ENCODE measurements at regions not wholly inside any gene's neighbourhood (a gene's known extent, or its start where the extent isn't known, plus 50 kb on each side); places are given as distances from the start of the nearest gene placed in this dataset.

- Histone ChIP-seq H3K27me3 (ENCODE audit: control insufficient read depth, insufficient read depth, low read length) (no peaks in the 10 kb centered on the region), H3K27ac (ENCODE audit: low read length) (no peak overlapping the region), H3K4me1 (ENCODE audit: control insufficient read depth, insufficient read depth, low read length) (no peaks in the 10 kb centered on the region), H3K9me3 (ENCODE audit: control insufficient read depth, low read depth, low read length) (no peaks in the 10 kb centered on the region), H3K36me3 (ENCODE audit: control insufficient read depth, insufficient read depth, low read length) (no peaks in the 10 kb centered on the region), H3K4me3 (ENCODE audit: low read length) (no peak overlapping the region)
- DNase-seq: no peak
- no CpG with 5 or more reads among the region's 6 CpGs for WGBS (ENCODE audit: insufficient coverage, low lambda C conversion rate)
These were observed 170.2 kb upstream of the PRICKLE1 start for GRCh38 chr12:42759622-42760273.

GRCh38 chr12:42758806-42759205 lies 169.3 kb upstream of the PRICKLE1 start:
- WGBS (ENCODE audit: insufficient coverage, low lambda C conversion rate): no CpG with 5 or more reads among the region's 4 CpGs
- DNase-seq: no peak
- H3K27me3 ChIP-seq (ENCODE audit: control insufficient read depth, insufficient read depth, low read length): no peaks in the 10 kb centered on the region
- H3K4me3 ChIP-seq (ENCODE audit: low read length): no peak overlapping the region
- H3K36me3 ChIP-seq (ENCODE audit: control insufficient read depth, insufficient read depth, low read length): no peaks in the 10 kb centered on the region
- no peak overlapping the region for H3K27ac ChIP-seq (ENCODE audit: low read length)
- no peaks in the 10 kb centered on the region for H3K9me3 ChIP-seq (ENCODE audit: control insufficient read depth, low read depth, low read length)
- no peaks in the 10 kb centered on the region for H3K4me1 ChIP-seq (ENCODE audit: control insufficient read depth, insufficient read depth, low read length)

- H3K4me1 ChIP-seq (ENCODE audit: control insufficient read depth, insufficient read depth, low read length): no peaks in the 10 kb centered on the region
- H3K27me3 ChIP-seq (ENCODE audit: control insufficient read depth, insufficient read depth, low read length): no peaks in the 10 kb centered on the region
- H3K27ac ChIP-seq (ENCODE audit: low read length): no peak overlapping the region
- no CpG with 5 or more reads among the region's 8 CpGs for WGBS (ENCODE audit: insufficient coverage, low lambda C conversion rate)
- DNase-seq: no peak
- H3K36me3 ChIP-seq (ENCODE audit: control insufficient read depth, insufficient read depth, low read length): no peaks in the 10 kb centered on the region
- no peak overlapping the region for H3K4me3 ChIP-seq (ENCODE audit: low read length)
- no peaks in the 10 kb centered on the region for H3K9me3 ChIP-seq (ENCODE audit: control insufficient read depth, low read depth, low read length)
These were observed 168.1 kb upstream of the PRICKLE1 start for GRCh38 chr12:42757624-42758119.

GRCh38 chr12:42756841-42757623 lies 167.5 kb upstream of the PRICKLE1 start:
- H3K4me1 ChIP-seq (ENCODE audit: control insufficient read depth, insufficient read depth, low read length): no peaks in the 10 kb centered on the region
- H3K27ac ChIP-seq (ENCODE audit: low read length): no peak overlapping the region
- H3K36me3 ChIP-seq (ENCODE audit: control insufficient read depth, insufficient read depth, low read length): no peaks in the 10 kb centered on the region
- no CpG with 5 or more reads among the region's 9 CpGs for WGBS (ENCODE audit: insufficient coverage, low lambda C conversion rate)
- no peaks in the 10 kb centered on the region for H3K9me3 ChIP-seq (ENCODE audit: control insufficient read depth, low read depth, low read length)
- no peak overlapping the region for H3K4me3 ChIP-seq (ENCODE audit: low read length)
- H3K27me3 ChIP-seq (ENCODE audit: control insufficient read depth, insufficient read depth, low read length): no peaks in the 10 kb centered on the region
- DNase-seq: no peak

- DNase-seq: no peak
- no peak overlapping the region for H3K4me3 ChIP-seq (ENCODE audit: low read length)
- WGBS (ENCODE audit: insufficient coverage, low lambda C conversion rate): 90% methylated on average over 1 of the region's 1 CpG
- H3K4me1 ChIP-seq (ENCODE audit: control insufficient read depth, insufficient read depth, low read length): no peaks in the 10 kb centered on the region
- no peaks in the 10 kb centered on the region for H3K27me3 ChIP-seq (ENCODE audit: control insufficient read depth, insufficient read depth, low read length)
- H3K36me3 ChIP-seq (ENCODE audit: control insufficient read depth, insufficient read depth, low read length): no peaks in the 10 kb centered on the region
- peaks cover 7% of the 10 kb centered on the region for H3K9me3 ChIP-seq (ENCODE audit: control insufficient read depth, low read depth, low read length)
- no peak overlapping the region for H3K27ac ChIP-seq (ENCODE audit: low read length)
These were observed 160.8 kb upstream of the PRICKLE1 start for GRCh38 chr12:42750356-42750755.

- Histone ChIP-seq H3K27me3 (ENCODE audit: control insufficient read depth, insufficient read depth, low read length) (no peaks in the 10 kb centered on the region), H3K9me3 (ENCODE audit: control insufficient read depth, low read depth, low read length) (peaks cover 7% of the 10 kb centered on the region), H3K36me3 (ENCODE audit: control insufficient read depth, insufficient read depth, low read length) (no peaks in the 10 kb centered on the region), H3K4me3 (ENCODE audit: low read length) (no peak overlapping the region), H3K27ac (ENCODE audit: low read length) (no peak overlapping the region), H3K4me1 (ENCODE audit: control insufficient read depth, insufficient read depth, low read length) (no peaks in the 10 kb centered on the region)
- 100% methylated on average over 1 of the region's 1 CpG for WGBS (ENCODE audit: insufficient coverage, low lambda C conversion rate)
- DNase-seq: no peak
These were observed 159.7 kb upstream of the PRICKLE1 start for GRCh38 chr12:42749239-42749638.

GRCh38 chr12:42744539-42745182 lies 155.1 kb upstream of the PRICKLE1 start:
- DNase-seq: no peak
- no CpG with 5 or more reads among the region's 5 CpGs for WGBS (ENCODE audit: insufficient coverage, low lambda C conversion rate)

GRCh38 chr12:42742716-42743115 lies 153.2 kb upstream of the PRICKLE1 start:
- Histone ChIP-seq H3K27me3 (ENCODE audit: control insufficient read depth, insufficient read depth, low read length) (peaks cover 2% of the 10 kb centered on the region), H3K9me3 (ENCODE audit: control insufficient read depth, low read depth, low read length) (peaks cover 7% of the 10 kb centered on the region), H3K4me3 (ENCODE audit: low read length) (no peak overlapping the region), H3K27ac (ENCODE audit: low read length) (no peak overlapping the region), H3K4me1 (ENCODE audit: control insufficient read depth, insufficient read depth, low read length) (no peaks in the 10 kb centered on the region), H3K36me3 (ENCODE audit: control insufficient read depth, insufficient read depth, low read length) (no peaks in the 10 kb centered on the region)
- DNase-seq: no peak
- no CpG with 5 or more reads among the region's 5 CpGs for WGBS (ENCODE audit: insufficient coverage, low lambda C conversion rate)

More at GRCh38 chr12:42744539-42745182, 155.1 kb upstream of the PRICKLE1 start:
- no peaks in the 10 kb centered on the region for H3K36me3 ChIP-seq (ENCODE audit: control insufficient read depth, insufficient read depth, low read length)
- peaks cover 7% of the 10 kb centered on the region for H3K9me3 ChIP-seq (ENCODE audit: control insufficient read depth, low read depth, low read length)
- H3K4me1 ChIP-seq (ENCODE audit: control insufficient read depth, insufficient read depth, low read length): no peaks in the 10 kb centered on the region
- H3K27me3 ChIP-seq (ENCODE audit: control insufficient read depth, insufficient read depth, low read length): no peaks in the 10 kb centered on the region
- H3K4me3 ChIP-seq (ENCODE audit: low read length): no peak overlapping the region
- no peak overlapping the region for H3K27ac ChIP-seq (ENCODE audit: low read length)

- Histone ChIP-seq H3K27me3 (ENCODE audit: control insufficient read depth, insufficient read depth, low read length) (peaks cover 3% of the 10 kb centered on the region), H3K27ac (ENCODE audit: low read length) (no peak overlapping the region), H3K4me1 (ENCODE audit: control insufficient read depth, insufficient read depth, low read length) (no peaks in the 10 kb centered on the region), H3K9me3 (ENCODE audit: control insufficient read depth, low read depth, low read length) (peaks cover 7% of the 10 kb centered on the region), H3K36me3 (ENCODE audit: control insufficient read depth, insufficient read depth, low read length) (no peaks in the 10 kb centered on the region), H3K4me3 (ENCODE audit: low read length) (no peak overlapping the region)
- DNase-seq: no peak
- WGBS (ENCODE audit: insufficient coverage, low lambda C conversion rate): no CpG with 5 or more reads among the region's 7 CpGs
These were observed 152.4 kb upstream of the PRICKLE1 start for GRCh38 chr12:42741771-42742510.

GRCh38 chr12:42741091-42741490 lies 151.5 kb upstream of the PRICKLE1 start:
- Histone ChIP-seq H3K27me3 (ENCODE audit: control insufficient read depth, insufficient read depth, low read length) (peaks cover 3% of the 10 kb centered on the region), H3K27ac (ENCODE audit: low read length) (no peak overlapping the region), H3K36me3 (ENCODE audit: control insufficient read depth, insufficient read depth, low read length) (no peaks in the 10 kb centered on the region), H3K4me1 (ENCODE audit: control insufficient read depth, insufficient read depth, low read length) (no peaks in the 10 kb centered on the region), H3K4me3 (ENCODE audit: low read length) (no peak overlapping the region), H3K9me3 (ENCODE audit: control insufficient read depth, low read depth, low read length) (peaks cover under 1% of the 10 kb centered on the region)
- DNase-seq: no peak
- WGBS (ENCODE audit: insufficient coverage, low lambda C conversion rate): 100% methylated on average over 1 of the region's 2 CpGs

Measured in large intestine (tissue), 3 donors.